Karpas-422 (cell line): ENCODE measurements at regions not wholly inside any gene's neighbourhood (a gene's known extent, or its start where the extent isn't known, plus 50 kb on each side); places are given as distances from the start of the nearest gene placed in this dataset.

Source experiments
- DNase-seq: peaks from one replicate; pipeline ENCODE4 v3.0.0-alpha.2; 2015
- H2AFZ ChIP-seq: fragments of 200-600 bp; sonication (generic); 2 replicates; pipeline ENCODE4 v1.6.1; 2014; ENCODE audit warnings: antibody characterized with exemption, low read length, mixed read lengths
- H3K27ac ChIP-seq: fragments of 200-600 bp; sonication (generic); 2 replicates; pipeline ENCODE4 v1.5.1; 2014; ENCODE audit warnings: mild to moderate bottlenecking, low read length, moderate library complexity
- H3K27me3 ChIP-seq: fragments of 200-600 bp; sonication (generic); 2 replicates; pipeline ENCODE4 v1.6.1; 2014; ENCODE audit warnings: low read length, mixed read lengths
- H3K36me3 ChIP-seq: fragments of 200-600 bp; sonication (generic); 2 replicates; pipeline ENCODE4 v1.6.1; 2014; ENCODE audit warnings: low read length, mixed read lengths; ENCODE audit not compliant: insufficient read depth
- H3K4me1 ChIP-seq: fragments of 200-600 bp; sonication (generic); 2 replicates; pipeline ENCODE4 v1.6.1; 2014; ENCODE audit warnings: mild to moderate bottlenecking, low read length, mixed read lengths
- H3K4me2 ChIP-seq: fragments of 200-600 bp; sonication (generic); 2 replicates; pipeline ENCODE4 v1.6.1; 2014; ENCODE audit warnings: low read length, low read depth, mild to moderate bottlenecking; ENCODE audit not compliant: poor library complexity, severe bottlenecking
- H3K4me3 ChIP-seq: fragments of 200-600 bp; sonication (generic); 2 replicates; pipeline ENCODE4 v1.5.1; 2014; ENCODE audit warnings: mild to moderate bottlenecking, antibody characterized with exemption, low read length, mixed read lengths
- H3K79me2 ChIP-seq: fragments of 200-600 bp; sonication (generic); 2 replicates; pipeline ENCODE4 v1.6.1; 2014; ENCODE audit warnings: mild to moderate bottlenecking, low read length, mixed read lengths
- H3K9ac ChIP-seq: fragments of 200-600 bp; sonication (generic); 2 replicates; pipeline ENCODE4 v1.6.0; 2014; ENCODE audit warnings: low read length
- H3K9me2 ChIP-seq: fragments of 200-600 bp; sonication (generic), shearing (Covaris generic); replicated peaks from 2 replicates; pipeline ENCODE4 v1.6.0; 2014; ENCODE audit warnings: mild to moderate bottlenecking, low read length, moderate library complexity; ENCODE audit not compliant: insufficient read depth
- H3K9me3 ChIP-seq: fragments of 300-700, 200-600 bp; sonication (generic); 2 replicates; pipeline ENCODE4 v1.6.1; 2014; ENCODE audit warnings: low read length, mixed read lengths
- H4K20me1 ChIP-seq: fragments of 200-600 bp; sonication (generic); 2 replicates; pipeline ENCODE4 v1.6.1; 2014; ENCODE audit warnings: mild to moderate bottlenecking, antibody characterized with exemption, low read length, low read depth; ENCODE audit not compliant: insufficient read depth

DNA sequence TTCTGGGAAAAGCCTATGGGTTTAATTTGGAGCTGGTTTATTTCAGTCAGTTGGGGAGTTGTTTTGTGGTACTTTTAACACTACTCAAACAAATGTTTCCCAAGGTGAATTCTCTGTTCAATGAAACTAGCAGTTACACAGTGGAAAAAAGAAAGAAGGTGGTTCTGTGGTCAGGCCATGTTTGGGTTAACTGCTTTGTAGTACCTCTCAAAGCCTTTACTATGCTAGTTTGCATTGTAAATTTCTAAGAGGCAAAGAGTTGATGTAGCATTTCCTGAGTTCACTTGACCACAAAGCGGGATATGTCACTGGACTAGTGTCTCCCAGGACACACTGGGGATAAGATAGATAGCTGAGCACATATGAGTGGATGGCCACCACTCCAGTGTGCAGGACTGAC lies 145.4 kb downstream of the KIF20B start:
- no peaks in the 10 kb centered on the region for H3K79me2 ChIP-seq
- H3K9me2 ChIP-seq = no peaks in the 10 kb centered on the region
- H3K9me3 ChIP-seq = no peaks in the 10 kb centered on the region
- H3K4me3 ChIP-seq = no peak overlapping the region
- H4K20me1 ChIP-seq = no peaks in the 10 kb centered on the region
- no peak for DNase-seq
- no peaks in the 10 kb centered on the region for H3K4me1 ChIP-seq
- no peak overlapping the region for H3K27ac ChIP-seq
- no peaks in the 10 kb centered on the region for H3K27me3 ChIP-seq
- no peak overlapping the region for H3K4me2 ChIP-seq
- H3K36me3 ChIP-seq = no peaks in the 10 kb centered on the region
- no peak overlapping the region for H3K9ac ChIP-seq
- no peak overlapping the region for H2AFZ ChIP-seq

DNA sequence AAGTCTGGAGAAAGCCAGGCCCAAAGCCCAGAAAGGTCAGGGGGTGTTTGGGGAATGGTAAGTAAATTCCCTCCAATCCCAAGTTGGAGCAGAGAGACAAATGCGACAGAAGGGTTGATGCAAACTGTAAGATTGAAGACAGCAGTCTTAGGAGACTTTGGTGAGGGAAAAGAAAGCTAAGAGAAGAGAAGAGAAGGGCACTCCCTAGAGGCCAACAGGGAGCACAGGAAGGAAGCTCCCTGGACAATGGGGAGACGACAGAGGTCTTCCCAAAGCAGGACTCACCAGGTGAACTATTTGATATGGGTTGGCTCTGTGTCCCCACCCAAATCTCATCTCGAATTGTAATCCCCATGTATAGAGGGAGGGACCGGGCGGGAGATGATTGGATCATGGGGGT lies 151.5 kb downstream of the KIF20B start:
- Histone ChIP-seq H3K27me3 (no peaks in the 10 kb centered on the region), H4K20me1 (no peaks in the 10 kb centered on the region), H3K27ac (no peak overlapping the region), H3K79me2 (no peaks in the 10 kb centered on the region), H3K36me3 (no peaks in the 10 kb centered on the region), H3K4me3 (no peak overlapping the region), H3K9ac (no peak overlapping the region), H3K9me3 (no peaks in the 10 kb centered on the region), H2AFZ (no peak overlapping the region), H3K9me2 (no peaks in the 10 kb centered on the region), H3K4me1 (no peaks in the 10 kb centered on the region), H3K4me2 (no peak overlapping the region)
- DNase-seq = no peak

DNA sequence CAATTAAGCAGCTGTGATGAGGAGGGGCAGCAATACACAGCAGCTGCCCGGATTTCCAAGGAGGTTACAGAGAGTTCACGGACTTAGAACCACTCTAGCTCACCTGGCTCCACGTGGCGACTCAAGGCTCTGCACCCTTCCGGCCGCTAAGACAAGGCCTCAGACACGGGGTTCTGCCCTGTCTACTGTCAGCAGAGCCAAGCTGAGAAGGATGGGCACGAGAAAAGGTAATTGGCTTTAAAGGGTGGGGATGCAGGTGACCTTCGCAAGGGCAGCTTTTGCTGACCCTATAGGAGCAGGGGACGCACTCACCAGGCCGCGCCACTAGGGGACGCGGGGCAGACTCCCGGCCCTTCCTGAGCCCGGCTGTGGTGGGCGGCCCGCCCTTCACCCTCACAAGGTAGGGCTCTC lies 152.4 kb downstream of the KIF20B start:
- Histone ChIP-seq H3K27ac (no peak overlapping the region), H3K9me3 (no peaks in the 10 kb centered on the region), H3K79me2 (no peaks in the 10 kb centered on the region), H3K9me2 (no peaks in the 10 kb centered on the region), H4K20me1 (no peaks in the 10 kb centered on the region), H3K27me3 (no peaks in the 10 kb centered on the region), H3K9ac (no peak overlapping the region), H2AFZ (no peak overlapping the region), H3K4me1 (no peaks in the 10 kb centered on the region), H3K4me3 (no peak overlapping the region), H3K36me3 (no peaks in the 10 kb centered on the region), H3K4me2 (no peak overlapping the region)
- DNase-seq = no peak

DNA sequence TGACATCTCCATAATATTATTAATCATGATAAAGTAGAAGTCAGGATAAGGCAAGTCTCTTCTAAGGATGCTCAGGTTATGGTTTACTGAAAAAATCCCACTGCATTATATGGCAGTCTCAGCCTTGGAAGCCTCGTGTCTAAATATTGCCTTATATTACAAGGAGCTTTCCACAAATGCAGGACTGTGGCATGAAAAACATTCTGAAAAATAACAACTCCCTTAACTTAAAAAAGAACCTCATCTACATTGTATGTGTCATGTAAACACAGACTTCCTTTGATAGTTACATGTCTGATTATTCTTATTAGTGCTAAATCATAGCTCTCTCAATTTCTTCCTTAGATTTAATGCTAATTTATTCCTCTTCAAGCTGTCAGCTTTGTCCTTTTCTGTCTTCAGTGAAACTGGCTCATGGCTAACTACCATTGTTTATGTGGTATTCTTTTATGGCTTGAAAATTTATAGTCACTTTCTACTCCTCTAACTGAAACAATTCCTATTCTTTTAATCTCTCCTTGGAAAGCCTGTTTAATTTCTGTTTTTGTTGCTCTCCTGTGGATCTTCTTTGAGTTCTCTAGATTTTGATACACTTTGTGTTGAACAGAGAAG lies 156.1 kb downstream of the KIF20B start:
- Histone ChIP-seq H3K27ac (no peak overlapping the region), H3K9ac (no peak overlapping the region), H3K36me3 (no peaks in the 10 kb centered on the region), H3K9me3 (no peaks in the 10 kb centered on the region), H3K4me3 (no peak overlapping the region), H3K4me1 (no peaks in the 10 kb centered on the region), H2AFZ (no peak overlapping the region), H3K4me2 (no peak overlapping the region), H3K9me2 (no peaks in the 10 kb centered on the region), H3K79me2 (no peaks in the 10 kb centered on the region), H4K20me1 (no peaks in the 10 kb centered on the region), H3K27me3 (no peaks in the 10 kb centered on the region)
- DNase-seq = no peak

DNA sequence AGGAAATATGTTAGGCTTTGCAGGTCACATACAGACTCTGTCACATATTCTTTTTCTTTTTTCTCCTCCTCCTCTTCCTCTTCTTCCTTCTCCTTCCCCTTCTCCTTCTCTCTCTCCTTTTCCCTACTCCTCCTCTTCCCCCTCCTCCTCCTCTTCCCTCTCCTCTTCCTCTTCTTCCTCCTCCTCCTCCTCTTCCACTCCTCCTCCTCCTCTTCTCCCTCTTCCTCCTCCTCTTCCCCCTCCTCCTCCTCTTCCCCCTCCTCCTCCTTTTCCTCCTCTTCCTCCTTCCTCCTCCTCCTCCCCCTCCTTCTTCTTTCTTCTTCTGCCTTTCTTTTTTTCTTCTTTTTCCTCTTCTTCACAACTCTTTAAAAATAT lies 159.8 kb downstream of the KIF20B start:
- H3K27ac ChIP-seq = no peak overlapping the region

DNA sequence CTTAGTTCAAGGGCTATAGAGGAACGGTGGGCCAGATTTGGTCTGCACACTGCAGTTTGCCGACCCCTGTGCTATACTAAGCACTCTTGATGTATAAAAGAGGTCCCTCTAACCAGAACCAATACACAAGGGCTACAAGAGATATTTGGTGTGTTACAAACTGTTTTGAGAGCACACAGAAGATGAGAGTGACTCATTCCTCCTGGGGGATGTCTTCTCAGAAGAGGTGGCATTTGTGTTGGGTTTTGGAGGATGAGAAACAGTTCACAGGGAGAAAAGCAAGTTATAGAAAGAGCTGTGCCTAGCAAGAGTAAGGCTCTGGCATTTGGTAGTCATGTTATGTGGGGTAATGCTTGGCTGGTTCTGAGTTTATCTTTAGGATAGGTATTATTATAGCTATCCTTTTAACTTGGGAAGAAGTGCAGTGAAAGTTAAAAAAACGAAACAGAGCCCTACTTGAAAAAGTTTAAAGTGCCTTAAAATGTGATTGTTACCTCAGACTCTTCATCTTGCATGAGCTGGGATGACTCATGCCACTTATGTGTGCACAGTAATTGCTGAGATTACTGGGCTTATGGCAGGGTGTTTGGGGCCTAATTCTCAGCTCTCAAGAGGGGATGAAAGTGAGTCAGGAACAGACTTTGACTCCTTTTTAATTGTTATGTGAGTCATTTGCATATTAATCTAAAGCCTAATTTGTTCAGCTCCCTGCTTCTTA lies 160.4 kb downstream of the KIF20B start:
- no peaks in the 10 kb centered on the region for H3K27me3 ChIP-seq
- H3K27ac ChIP-seq = no peak overlapping the region
- H3K4me1 ChIP-seq = no peaks in the 10 kb centered on the region
- H2AFZ ChIP-seq = no peak overlapping the region
- no peaks in the 10 kb centered on the region for H3K9me3 ChIP-seq
- H3K36me3 ChIP-seq = no peaks in the 10 kb centered on the region
- H3K4me3 ChIP-seq = no peak overlapping the region
- H3K9me2 ChIP-seq = no peaks in the 10 kb centered on the region
- no peaks in the 10 kb centered on the region for H4K20me1 ChIP-seq
- no peak overlapping the region for H3K4me2 ChIP-seq
- no peaks in the 10 kb centered on the region for H3K79me2 ChIP-seq
- DNase-seq = no peak
- no peak overlapping the region for H3K9ac ChIP-seq

More for the DNA sequence above, 159.8 kb downstream of the KIF20B start:
- Histone ChIP-seq H3K9me2 (no peaks in the 10 kb centered on the region), H3K4me2 (no peak overlapping the region), H3K27me3 (no peaks in the 10 kb centered on the region), H3K4me3 (no peak overlapping the region), H3K4me1 (no peaks in the 10 kb centered on the region), H3K9ac (no peak overlapping the region), H3K79me2 (no peaks in the 10 kb centered on the region), H3K36me3 (no peaks in the 10 kb centered on the region), H2AFZ (no peak overlapping the region), H4K20me1 (no peaks in the 10 kb centered on the region), H3K9me3 (no peaks in the 10 kb centered on the region)
- no peak for DNase-seq

DNA sequence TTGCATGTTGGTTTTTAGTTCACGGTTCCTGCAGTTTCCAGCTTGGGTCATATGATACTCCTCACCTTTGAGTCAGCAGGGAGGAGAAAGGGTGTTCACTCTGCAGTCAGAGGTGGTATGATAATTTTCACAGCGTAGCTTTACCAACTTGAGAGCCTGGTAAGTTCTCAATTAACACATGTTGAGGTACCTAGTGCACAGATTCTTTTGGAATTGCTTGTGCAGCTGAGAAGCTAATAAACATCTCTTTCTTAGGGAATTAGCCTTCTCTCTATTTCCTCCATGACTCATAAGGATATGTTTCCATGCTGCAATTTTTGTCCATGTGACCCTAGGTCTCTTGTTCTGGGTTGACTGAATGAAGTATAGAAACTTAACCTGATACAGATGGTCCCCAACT lies 166.6 kb downstream of the KIF20B start:
- no peak overlapping the region for H3K9ac ChIP-seq
- H3K36me3 ChIP-seq = no peaks in the 10 kb centered on the region
- DNase-seq = no peak
- no peak overlapping the region for H3K4me3 ChIP-seq
- no peaks in the 10 kb centered on the region for H4K20me1 ChIP-seq
- no peaks in the 10 kb centered on the region for H3K27me3 ChIP-seq
- no peaks in the 10 kb centered on the region for H3K9me2 ChIP-seq
- H3K4me2 ChIP-seq = no peak overlapping the region
- H3K27ac ChIP-seq = no peak overlapping the region
- H3K79me2 ChIP-seq = no peaks in the 10 kb centered on the region
- no peak overlapping the region for H2AFZ ChIP-seq
- H3K9me3 ChIP-seq = no peaks in the 10 kb centered on the region
- no peaks in the 10 kb centered on the region for H3K4me1 ChIP-seq

DNA sequence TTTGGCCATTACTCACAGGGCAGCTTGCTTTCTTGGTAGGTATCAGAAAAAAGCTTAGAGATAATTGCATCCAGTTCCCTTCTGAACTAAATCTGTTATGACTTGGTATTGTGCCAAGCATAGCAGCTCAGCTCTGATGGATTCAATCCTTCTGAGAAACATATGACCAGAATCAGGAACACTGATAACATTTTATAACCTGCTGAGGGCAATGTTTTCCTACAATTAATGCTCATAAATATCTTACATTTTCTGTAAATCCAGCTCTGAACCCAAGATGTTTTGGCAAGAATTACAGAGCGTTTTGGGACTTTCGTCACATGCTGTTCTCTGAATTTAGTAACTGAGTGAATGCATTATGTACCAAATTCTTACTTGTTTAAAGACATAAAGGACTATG lies 167.8 kb downstream of the KIF20B start:
- no peaks in the 10 kb centered on the region for H3K9me3 ChIP-seq
- no peak overlapping the region for H3K27ac ChIP-seq
- H3K27me3 ChIP-seq = no peaks in the 10 kb centered on the region
- DNase-seq = no peak
- no peak overlapping the region for H3K4me3 ChIP-seq
- H3K9ac ChIP-seq = no peak overlapping the region
- no peak overlapping the region for H2AFZ ChIP-seq
- H3K36me3 ChIP-seq = no peaks in the 10 kb centered on the region
- no peaks in the 10 kb centered on the region for H3K79me2 ChIP-seq
- H3K9me2 ChIP-seq = no peaks in the 10 kb centered on the region
- H3K4me2 ChIP-seq = no peak overlapping the region
- no peaks in the 10 kb centered on the region for H3K4me1 ChIP-seq
- no peaks in the 10 kb centered on the region for H4K20me1 ChIP-seq
